HEK293T (cell line): ENCODE measurements at regions not wholly inside any gene's neighbourhood (a gene's known extent, or its start where the extent isn't known, plus 50 kb on each side); places are given as distances from the start of the nearest gene placed in this dataset.

Experiments used
- ELF4 ChIP-seq: fragments of 450-650 bp; IDR thresholded peaks from 2 replicates; pipeline ENCODE4 v1.6.1; 2017; ENCODE audit warnings: antibody characterized with exemption
- FOXK2 ChIP-seq: fragments of 450-650 bp; IDR thresholded peaks from 2 replicates; pipeline ENCODE4 v1.6.1; 2016; ENCODE audit warnings: mild to moderate bottlenecking
- FOXM1 ChIP-seq: fragments of 450-650 bp; IDR thresholded peaks from 2 replicates; pipeline ENCODE4 v1.6.1; 2017; ENCODE audit warnings: mild to moderate bottlenecking, borderline replicate concordance
- HDGF ChIP-seq: fragments of 450-650 bp; IDR thresholded peaks from 2 replicates; pipeline ENCODE4 v1.6.1; 2017; ENCODE audit warnings: antibody characterized with exemption, borderline replicate concordance
- NFRKB ChIP-seq: fragments of 450-650 bp; IDR thresholded peaks from 2 replicates; pipeline ENCODE4 v1.6.1; 2016; ENCODE audit warnings: mild to moderate bottlenecking, moderate library complexity
- TARDBP ChIP-seq: fragments of 450-650 bp; IDR thresholded peaks from 2 replicates; pipeline ENCODE4 v1.6.1; 2016

DNA sequence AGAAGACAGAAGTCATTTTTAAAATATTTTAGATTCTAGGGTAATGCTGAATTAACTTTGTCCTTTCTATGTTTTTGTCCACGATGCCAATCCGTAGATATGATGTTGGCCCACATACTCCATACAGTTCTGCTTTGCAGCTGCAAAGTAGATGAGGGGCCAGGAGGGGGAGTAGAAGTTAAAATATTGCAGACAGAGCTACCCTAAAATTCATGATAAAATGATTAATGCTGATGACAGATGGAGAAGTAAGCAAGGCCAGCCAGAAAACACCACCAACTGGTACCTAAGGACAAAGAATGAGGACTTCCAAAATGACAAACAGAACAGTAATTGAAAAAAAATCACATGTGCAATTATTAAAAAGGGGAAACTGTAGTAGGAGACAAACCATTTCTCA lies 756.6 kb upstream of the ARPP21 start:
- TF ChIP-seq FOXK2 (no peak), ELF4 (no peak), FOXM1 (no peak), TARDBP (no peak), NFRKB (no peak), HDGF (no peak)
